ENCODE measurements at regions not wholly inside any gene's neighbourhood (a gene's known extent, or its start where the extent isn't known, plus 50 kb on each side); places are given as distances from the start of the nearest gene placed in this dataset.

- no peak for DNase-seq (ENCODE audit: low spot score)
These were observed 177.4 kb upstream of the NECTIN1 start for GRCh38 chr11:119906376-119906775.

- DNase-seq (ENCODE audit: low spot score) = no peak
These were observed 176.2 kb upstream of the NECTIN1 start for GRCh38 chr11:119905162-119905561.

GRCh38 chr11:119904531-119905035 is 175.6 kb upstream of the NECTIN1 start:
- DNase-seq (ENCODE audit: low spot score) = no peak

GRCh38 chr11:119903821-119904220 is 174.8 kb upstream of the NECTIN1 start:
- no peak for DNase-seq (ENCODE audit: low spot score)

- no peak for DNase-seq (ENCODE audit: low spot score)
These were observed 174.4 kb upstream of the NECTIN1 start for GRCh38 chr11:119903389-119903788.

GRCh38 chr11:119902656-119903231 is 173.7 kb upstream of the NECTIN1 start:
- no peak for DNase-seq (ENCODE audit: low spot score)

- DNase-seq (ENCODE audit: low spot score) = no peak
These were observed 172.9 kb upstream of the NECTIN1 start for GRCh38 chr11:119901657-119902577.

- DNase-seq (ENCODE audit: low spot score) = no peak
These were observed 171.0 kb upstream of the NECTIN1 start for GRCh38 chr11:119899997-119900396.

GRCh38 chr11:119897576-119897975 is 168.6 kb upstream of the NECTIN1 start:
- DNase-seq (ENCODE audit: low spot score) = no peak

- DNase-seq (ENCODE audit: low spot score) = no peak
These were observed 168.0 kb upstream of the NECTIN1 start for GRCh38 chr11:119897046-119897440.

GRCh38 chr11:119896387-119897045 is 167.5 kb upstream of the NECTIN1 start:
- no peak for DNase-seq (ENCODE audit: low spot score)

- no peak for DNase-seq (ENCODE audit: low spot score)
These were observed 167.0 kb upstream of the NECTIN1 start for GRCh38 chr11:119895981-119896380.

GRCh38 chr11:119894916-119895315 is 165.9 kb upstream of the NECTIN1 start:
- DNase-seq (ENCODE audit: low spot score) = no peak

GRCh38 chr11:119892311-119892808 is 163.4 kb upstream of the NECTIN1 start:
- DNase-seq (ENCODE audit: low spot score) = no peak

- DNase-seq (ENCODE audit: low spot score) = no peak
These were observed 162.2 kb upstream of the NECTIN1 start for GRCh38 chr11:119891055-119891768.

- no peak for DNase-seq (ENCODE audit: low spot score)
These were observed 161.5 kb upstream of the NECTIN1 start for GRCh38 chr11:119890466-119890865.

GRCh38 chr11:119889728-119890280 is 160.8 kb upstream of the NECTIN1 start:
- DNase-seq (ENCODE audit: low spot score) = no peak

GRCh38 chr11:119889111-119889510 is 160.1 kb upstream of the NECTIN1 start:
- DNase-seq (ENCODE audit: low spot score) = no peak

- no peak for DNase-seq (ENCODE audit: low spot score)
These were observed 159.1 kb upstream of the NECTIN1 start for GRCh38 chr11:119888119-119888518.

- DNase-seq (ENCODE audit: low spot score) = no peak
These were observed 157.7 kb upstream of the NECTIN1 start for GRCh38 chr11:119886667-119887230.

- no peak for DNase-seq (ENCODE audit: low spot score)
These were observed 157.0 kb upstream of the NECTIN1 start for GRCh38 chr11:119885861-119886567.
